ENCODE measurements at regions not wholly inside any gene's neighbourhood (a gene's known extent, or its start where the extent isn't known, plus 50 kb on each side); places are given as distances from the start of the nearest gene placed in this dataset.

DNA sequence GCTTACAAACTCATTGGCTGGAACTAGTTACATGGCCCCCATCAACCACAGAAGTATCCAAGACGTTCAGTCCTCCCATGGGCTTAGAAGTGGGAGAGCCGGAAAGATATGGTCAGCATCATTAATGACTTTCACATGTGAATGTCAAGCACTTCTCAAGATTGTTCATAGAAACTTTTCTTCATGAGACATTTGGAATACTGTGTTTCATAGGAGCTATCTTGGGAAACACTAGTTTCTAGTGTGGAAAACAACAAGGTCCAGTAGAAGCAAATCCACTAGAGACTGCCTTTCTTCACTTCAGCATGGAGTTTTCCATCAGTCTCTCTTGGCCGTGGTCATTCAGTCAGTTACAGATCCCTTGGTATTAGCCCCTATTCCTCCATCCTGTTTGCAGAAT, 160.9 kb downstream of the C11orf91 start:
- TF ChIP-seq CTCF (IDR thresholded peaks at IDR 0.05) (no peak), POLR2A (IDR thresholded peaks at IDR 0.05) (no peak)
